HL-60 (cell line): ENCODE measurements at regions not wholly inside any gene's neighbourhood (a gene's known extent, or its start where the extent isn't known, plus 50 kb on each side); places are given as distances from the start of the nearest gene placed in this dataset.

ENCODE experiments used
- GABPA ChIP-seq: IDR thresholded peaks from 2 replicates; pipeline ENCODE4 v1.6.1; 2012; ENCODE audit warnings: low read depth
- POLR2AphosphoS5 ChIP-seq: IDR thresholded peaks from 2 replicates; pipeline ENCODE4 v1.6.1; 2012; ENCODE audit warnings: low read depth
- SPI1 ChIP-seq: IDR thresholded peaks from 2 replicates; pipeline ENCODE4 v1.6.1; 2012; ENCODE audit warnings: low read depth, mild to moderate bottlenecking, borderline replicate concordance
- TF ChIP-seq, protein P1 (sequence below): IDR thresholded peaks from one replicate; pipeline ENCODE4 v1.5.1; 2011; ENCODE audit warnings: low read length, control low read depth, inconsistent platforms; ENCODE audit not compliant: insufficient read depth
- TF ChIP-seq, protein P2 (sequence below): IDR thresholded peaks from 2 replicates; pipeline ENCODE4 v1.6.1; 2012; ENCODE audit warnings: low read depth; ENCODE audit not compliant: insufficient replicate concordance

DNA sequence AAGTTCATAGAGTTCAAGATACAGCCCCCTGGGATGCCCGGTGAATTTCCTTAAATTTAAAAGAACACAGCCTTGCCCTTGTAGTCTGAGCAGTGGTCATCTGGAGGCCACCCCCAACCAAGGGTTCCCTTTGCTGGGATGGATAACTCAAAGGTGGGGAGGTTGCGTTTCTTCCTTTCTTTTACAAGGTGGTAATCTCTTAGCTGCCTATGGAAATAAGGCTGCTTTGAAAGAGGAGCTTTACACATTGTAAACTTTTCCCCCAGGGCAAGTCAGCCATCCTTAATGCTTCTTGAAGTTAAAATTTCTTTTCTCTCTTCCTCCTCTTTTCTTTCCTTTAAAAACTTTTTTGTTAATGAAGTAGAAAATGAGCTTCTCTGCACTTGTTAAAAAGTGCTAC is 71.2 kb upstream of the PRDM1 start:
- TF ChIP-seq, protein P1, sequence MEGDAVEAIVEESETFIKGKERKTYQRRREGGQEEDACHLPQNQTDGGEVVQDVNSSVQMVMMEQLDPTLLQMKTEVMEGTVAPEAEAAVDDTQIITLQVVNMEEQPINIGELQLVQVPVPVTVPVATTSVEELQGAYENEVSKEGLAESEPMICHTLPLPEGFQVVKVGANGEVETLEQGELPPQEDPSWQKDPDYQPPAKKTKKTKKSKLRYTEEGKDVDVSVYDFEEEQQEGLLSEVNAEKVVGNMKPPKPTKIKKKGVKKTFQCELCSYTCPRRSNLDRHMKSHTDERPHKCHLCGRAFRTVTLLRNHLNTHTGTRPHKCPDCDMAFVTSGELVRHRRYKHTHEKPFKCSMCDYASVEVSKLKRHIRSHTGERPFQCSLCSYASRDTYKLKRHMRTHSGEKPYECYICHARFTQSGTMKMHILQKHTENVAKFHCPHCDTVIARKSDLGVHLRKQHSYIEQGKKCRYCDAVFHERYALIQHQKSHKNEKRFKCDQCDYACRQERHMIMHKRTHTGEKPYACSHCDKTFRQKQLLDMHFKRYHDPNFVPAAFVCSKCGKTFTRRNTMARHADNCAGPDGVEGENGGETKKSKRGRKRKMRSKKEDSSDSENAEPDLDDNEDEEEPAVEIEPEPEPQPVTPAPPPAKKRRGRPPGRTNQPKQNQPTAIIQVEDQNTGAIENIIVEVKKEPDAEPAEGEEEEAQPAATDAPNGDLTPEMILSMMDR, result no peak
- TF ChIP-seq, protein P2, sequence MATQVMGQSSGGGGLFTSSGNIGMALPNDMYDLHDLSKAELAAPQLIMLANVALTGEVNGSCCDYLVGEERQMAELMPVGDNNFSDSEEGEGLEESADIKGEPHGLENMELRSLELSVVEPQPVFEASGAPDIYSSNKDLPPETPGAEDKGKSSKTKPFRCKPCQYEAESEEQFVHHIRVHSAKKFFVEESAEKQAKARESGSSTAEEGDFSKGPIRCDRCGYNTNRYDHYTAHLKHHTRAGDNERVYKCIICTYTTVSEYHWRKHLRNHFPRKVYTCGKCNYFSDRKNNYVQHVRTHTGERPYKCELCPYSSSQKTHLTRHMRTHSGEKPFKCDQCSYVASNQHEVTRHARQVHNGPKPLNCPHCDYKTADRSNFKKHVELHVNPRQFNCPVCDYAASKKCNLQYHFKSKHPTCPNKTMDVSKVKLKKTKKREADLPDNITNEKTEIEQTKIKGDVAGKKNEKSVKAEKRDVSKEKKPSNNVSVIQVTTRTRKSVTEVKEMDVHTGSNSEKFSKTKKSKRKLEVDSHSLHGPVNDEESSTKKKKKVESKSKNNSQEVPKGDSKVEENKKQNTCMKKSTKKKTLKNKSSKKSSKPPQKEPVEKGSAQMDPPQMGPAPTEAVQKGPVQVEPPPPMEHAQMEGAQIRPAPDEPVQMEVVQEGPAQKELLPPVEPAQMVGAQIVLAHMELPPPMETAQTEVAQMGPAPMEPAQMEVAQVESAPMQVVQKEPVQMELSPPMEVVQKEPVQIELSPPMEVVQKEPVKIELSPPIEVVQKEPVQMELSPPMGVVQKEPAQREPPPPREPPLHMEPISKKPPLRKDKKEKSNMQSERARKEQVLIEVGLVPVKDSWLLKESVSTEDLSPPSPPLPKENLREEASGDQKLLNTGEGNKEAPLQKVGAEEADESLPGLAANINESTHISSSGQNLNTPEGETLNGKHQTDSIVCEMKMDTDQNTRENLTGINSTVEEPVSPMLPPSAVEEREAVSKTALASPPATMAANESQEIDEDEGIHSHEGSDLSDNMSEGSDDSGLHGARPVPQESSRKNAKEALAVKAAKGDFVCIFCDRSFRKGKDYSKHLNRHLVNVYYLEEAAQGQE, result no peak
- TF ChIP-seq SPI1 (no peak), POLR2AphosphoS5 (no peak), GABPA (no peak)
